ENCODE measurements at regions not wholly inside any gene's neighbourhood (a gene's known extent, or its start where the extent isn't known, plus 50 kb on each side); places are given as distances from the start of the nearest gene placed in this dataset.

DNA sequence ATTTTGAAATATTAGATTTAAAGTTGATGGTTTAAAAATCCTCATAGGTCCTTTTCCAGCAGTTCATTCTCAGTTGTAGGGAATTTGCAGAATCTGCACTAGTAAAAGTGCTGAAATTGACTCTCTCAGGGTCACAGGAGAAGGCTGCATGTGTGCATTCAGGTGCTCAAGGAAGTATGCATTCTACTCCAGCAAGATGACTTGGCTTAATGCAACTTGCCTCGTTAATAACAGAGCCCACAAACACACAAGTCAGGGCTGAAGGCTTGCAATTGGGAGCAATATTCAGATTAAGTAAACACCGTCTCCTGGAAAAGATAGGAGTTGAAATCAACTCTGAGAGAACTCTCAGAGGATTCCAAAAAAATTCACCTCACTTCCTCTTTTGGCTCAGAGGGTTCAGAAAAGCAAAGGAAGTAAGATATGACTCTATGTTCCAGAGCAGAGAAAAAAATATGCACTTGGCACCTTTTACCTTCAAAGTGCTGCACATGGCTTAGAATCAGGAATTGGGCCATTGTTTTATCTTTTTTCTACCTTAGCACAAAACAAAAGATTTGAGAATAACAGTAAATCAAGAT is 406.3 kb upstream of the DCN start:
- H3K9me2 ChIP-seq (ENCODE audit: insufficient read depth): no peaks in the 10 kb centered on the region
- H4K20me1 ChIP-seq (ENCODE audit: insufficient read depth): no peaks in the 10 kb centered on the region
- H3K4me1 ChIP-seq (replicated peaks; ENCODE audit: insufficient read depth): no peaks in the 10 kb centered on the region
- BruUV-seq (replicated peaks): no TSS peak
- no peaks in the 10 kb centered on the region for H3K9me3 ChIP-seq (ENCODE audit: insufficient read depth, low read depth)
- no peak overlapping the region for H3K4me3 ChIP-seq
- CTCF ChIA-PET: no interaction called here
- no peak for DNase-seq
- POLR2A ChIA-PET (ENCODE audit: unreplicated experiment): no interaction called here
- no peak for TF ChIP-seq EZH2 (IDR thresholded peaks at IDR 0.05; ENCODE audit: low read depth)
- TF ChIP-seq, protein P1, sequence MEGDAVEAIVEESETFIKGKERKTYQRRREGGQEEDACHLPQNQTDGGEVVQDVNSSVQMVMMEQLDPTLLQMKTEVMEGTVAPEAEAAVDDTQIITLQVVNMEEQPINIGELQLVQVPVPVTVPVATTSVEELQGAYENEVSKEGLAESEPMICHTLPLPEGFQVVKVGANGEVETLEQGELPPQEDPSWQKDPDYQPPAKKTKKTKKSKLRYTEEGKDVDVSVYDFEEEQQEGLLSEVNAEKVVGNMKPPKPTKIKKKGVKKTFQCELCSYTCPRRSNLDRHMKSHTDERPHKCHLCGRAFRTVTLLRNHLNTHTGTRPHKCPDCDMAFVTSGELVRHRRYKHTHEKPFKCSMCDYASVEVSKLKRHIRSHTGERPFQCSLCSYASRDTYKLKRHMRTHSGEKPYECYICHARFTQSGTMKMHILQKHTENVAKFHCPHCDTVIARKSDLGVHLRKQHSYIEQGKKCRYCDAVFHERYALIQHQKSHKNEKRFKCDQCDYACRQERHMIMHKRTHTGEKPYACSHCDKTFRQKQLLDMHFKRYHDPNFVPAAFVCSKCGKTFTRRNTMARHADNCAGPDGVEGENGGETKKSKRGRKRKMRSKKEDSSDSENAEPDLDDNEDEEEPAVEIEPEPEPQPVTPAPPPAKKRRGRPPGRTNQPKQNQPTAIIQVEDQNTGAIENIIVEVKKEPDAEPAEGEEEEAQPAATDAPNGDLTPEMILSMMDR (conservative IDR thresholded peaks at IDR 0.05): no peak
- H3K27me3 ChIP-seq (ENCODE audit: insufficient read depth, low read depth): no peaks in the 10 kb centered on the region
- no peaks in the 10 kb centered on the region for H3K36me3 ChIP-seq (ENCODE audit: low read depth)
- H3K4me2 ChIP-seq: no peak overlapping the region
- no peak overlapping the region for H2AFZ ChIP-seq
- intact Hi-C loops (cut with micrococcal nuclease; ENCODE audit: unreplicated experiment): no loop called here
- H3K27ac ChIP-seq: no peak overlapping the region
- H3F3A ChIP-seq (ENCODE audit: insufficient read depth, low read depth): no peaks in the 10 kb centered on the region
- no peaks in the 10 kb centered on the region for H3K79me2 ChIP-seq (ENCODE audit: low read depth)

DNA sequence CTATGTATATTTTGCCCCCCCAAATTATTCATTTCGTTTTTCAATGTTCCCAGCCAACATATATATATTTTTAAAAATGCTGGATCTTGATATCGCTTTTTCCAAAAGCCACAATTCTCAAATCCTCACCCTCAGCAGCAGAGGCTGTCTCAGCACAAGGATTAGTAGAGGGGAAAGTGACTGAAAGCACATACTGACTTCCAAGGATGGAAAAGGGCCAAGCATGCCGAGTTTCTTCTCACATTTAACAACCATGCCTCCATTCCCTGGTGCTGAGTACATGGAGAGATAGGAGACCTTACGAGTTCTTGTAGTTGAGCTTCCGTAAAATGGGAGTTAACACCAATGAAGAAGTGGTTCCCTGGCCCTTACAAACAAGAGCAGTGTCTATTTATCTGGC is 403.4 kb upstream of the DCN start:
- Histone ChIP-seq H3K4me2 (no peak overlapping the region), H3K27me3 (ENCODE audit: insufficient read depth, low read depth) (no peaks in the 10 kb centered on the region), H4K20me1 (ENCODE audit: insufficient read depth) (no peaks in the 10 kb centered on the region), H3K9me2 (ENCODE audit: insufficient read depth) (no peaks in the 10 kb centered on the region), H3K9me3 (ENCODE audit: insufficient read depth, low read depth) (no peaks in the 10 kb centered on the region), H3K79me2 (ENCODE audit: low read depth) (no peaks in the 10 kb centered on the region), H2AFZ (no peak overlapping the region), H3K36me3 (ENCODE audit: low read depth) (no peaks in the 10 kb centered on the region), H3F3A (ENCODE audit: insufficient read depth, low read depth) (no peaks in the 10 kb centered on the region), H3K27ac (no peak overlapping the region), H3K4me3 (no peak overlapping the region), H3K4me1 (replicated peaks; ENCODE audit: insufficient read depth) (no peaks in the 10 kb centered on the region)
- ChIA-PET POLR2A (ENCODE audit: unreplicated experiment) (no interaction called here), CTCF (no interaction called here)
- no TSS peak for BruUV-seq (replicated peaks)
- TF ChIP-seq EZH2 (IDR thresholded peaks at IDR 0.05; ENCODE audit: low read depth): no peak
- TF ChIP-seq, protein P1 (conservative IDR thresholded peaks at IDR 0.05): no peak
- DNase-seq: no peak
- intact Hi-C loops (cut with micrococcal nuclease; ENCODE audit: unreplicated experiment): no loop called here

DNA sequence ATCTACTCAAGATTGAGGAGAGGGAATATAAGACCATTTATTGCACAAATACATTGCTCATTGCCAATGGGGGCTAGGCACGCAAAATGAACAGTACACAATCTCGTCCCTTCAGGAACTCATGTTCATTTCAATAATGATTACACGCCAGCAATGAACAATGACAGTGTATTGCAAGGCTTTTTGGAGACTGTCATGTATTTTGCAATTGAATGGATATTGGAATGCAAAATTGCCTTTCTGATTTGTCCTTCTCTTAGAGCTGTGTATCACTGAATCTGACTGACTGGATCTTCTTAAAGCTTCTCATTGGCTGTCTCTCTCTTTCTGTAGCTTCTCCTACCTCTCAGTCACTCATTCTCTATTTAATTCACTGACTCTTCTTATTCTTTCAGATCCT is 400.2 kb upstream of the DCN start:
- Histone ChIP-seq H3F3A (ENCODE audit: insufficient read depth, low read depth) (no peaks in the 10 kb centered on the region), H3K79me2 (ENCODE audit: low read depth) (no peaks in the 10 kb centered on the region), H3K36me3 (ENCODE audit: low read depth) (no peaks in the 10 kb centered on the region), H3K9me2 (ENCODE audit: insufficient read depth) (no peaks in the 10 kb centered on the region), H3K4me1 (replicated peaks; ENCODE audit: insufficient read depth) (0 out of 2 replicates have a peak, but pooled peaks cover under 1% of the 10 kb centered on the region), H3K4me3 (no peak overlapping the region), H3K9me3 (ENCODE audit: insufficient read depth, low read depth) (no peaks in the 10 kb centered on the region), H2AFZ (no peak overlapping the region), H3K4me2 (no peak overlapping the region), H3K27me3 (ENCODE audit: insufficient read depth, low read depth) (no peaks in the 10 kb centered on the region), H4K20me1 (ENCODE audit: insufficient read depth) (no peaks in the 10 kb centered on the region), H3K27ac (no peak overlapping the region)
- intact Hi-C loops (cut with micrococcal nuclease; ENCODE audit: unreplicated experiment): no loop called here
- no peak for DNase-seq
- ChIA-PET POLR2A (ENCODE audit: unreplicated experiment) (no interaction called here), CTCF (no interaction called here)
- no TSS peak for BruUV-seq (replicated peaks)
- TF ChIP-seq EZH2 (IDR thresholded peaks at IDR 0.05; ENCODE audit: low read depth): no peak
- TF ChIP-seq, protein P1 (conservative IDR thresholded peaks at IDR 0.05): no peak

Measured in PC-9 (cell line).